ENCODE measurements at regions not wholly inside any gene's neighbourhood (a gene's known extent, or its start where the extent isn't known, plus 50 kb on each side); places are given as distances from the start of the nearest gene placed in this dataset.

GRCh38 chr3:94671078-94671477 lies 608.2 kb downstream of the NSUN3 start:
- Histone ChIP-seq H3K14ac (ENCODE audit: insufficient read length) (no peak overlapping the region), H3K56ac (replicated peaks; ENCODE audit: insufficient read length, low read depth, low read length) (no peak overlapping the region), H3K79me2 (ENCODE audit: control insufficient read depth in 1 of 2, insufficient read depth in 2 of 2, low read length in 2 of 2) (no peaks in the 10 kb centered on the region), H3K9ac (replicated peaks in 1 of 4; ENCODE audit: extremely low read depth in 1 of 4, low read depth in 3 of 4, low read length in 3 of 4) (no peak overlapping the region), H3K18ac (ENCODE audit: extremely low read depth, low read length) (no peak overlapping the region), H2BK12ac (ENCODE audit: low read depth, low read length) (no peak overlapping the region), H2AFZ (ENCODE audit: low read length) (no peak overlapping the region), H4K20me1 (replicated peaks in 1 of 2; ENCODE audit: control insufficient read depth in 1 of 2, insufficient read depth in 2 of 2, low read length in 2 of 2) (no peaks in the 10 kb centered on the region), H3K4me1 (replicated peaks in 1 of 4; ENCODE audit: control insufficient read depth in 3 of 4, insufficient read depth in 4 of 4, low read length in 3 of 4) (no peaks in the 10 kb centered on the region), H2BK20ac (ENCODE audit: low read length) (no peak overlapping the region), H3K27ac (ENCODE audit: low read depth, low read length) (no peak overlapping the region), H2AK5ac (ENCODE audit: low read depth, low read length) (no peak overlapping the region), H3K36me3 (ENCODE audit: control insufficient read depth in 2 of 4, insufficient read depth in 4 of 4, low read length in 3 of 4) (no peaks in the 10 kb centered on the region), H3K23ac (ENCODE audit: insufficient read length) (no peak overlapping the region), H3K23me2 (ENCODE audit: low read depth, low read length) (no peaks in the 10 kb centered on the region), H4K8ac (ENCODE audit: extremely low read depth, insufficient read depth, low read length) (no peak overlapping the region), H4K5ac (ENCODE audit: insufficient read length, low read depth, low read length) (no peak overlapping the region), H3K79me1 (ENCODE audit: low read depth, low read length) (no peaks in the 10 kb centered on the region), H3K4ac (replicated peaks; ENCODE audit: insufficient read length, low read depth, low read length) (no peak overlapping the region), H3K4me3 (ENCODE audit: extremely low read depth in 1 of 4, insufficient read depth in 2 of 4, low read depth in 3 of 4, low read length in 4 of 4) (no peak overlapping the region), H2BK120ac (replicated peaks; ENCODE audit: low read depth, low read length) (no peak overlapping the region), H2BK15ac (ENCODE audit: low read length) (no peak overlapping the region), H3K9me3 (ENCODE audit: insufficient read depth in 2 of 2, low read depth in 1 of 2, low read length in 1 of 2) (peaks cover 0 to under 1% of the 10 kb centered on the region in 2 experiments; a peak in 1 of 4 replicates), H3K27me3 (replicated peaks in 1 of 4; ENCODE audit: control insufficient read depth in 3 of 4, extremely low read depth in 1 of 4, insufficient read depth in 3 of 4, low read length in 3 of 4) (no peaks in the 10 kb centered on the region), H2BK5ac (ENCODE audit: low read depth, low read length) (no peak overlapping the region), H3K4me2 (ENCODE audit: insufficient read depth in 1 of 2, low read depth in 2 of 2, low read length in 2 of 2) (no peak overlapping the region), H4K91ac (replicated peaks; ENCODE audit: insufficient read length, low read length) (no peak overlapping the region)
- TF ChIP-seq JUN (IDR thresholded peaks at IDR 0.05; ENCODE audit: low read depth, low read length) (no peak), PHF8 (conservative IDR thresholded peaks at IDR 0.05; ENCODE audit: low read depth, low read length) (no peak), ATF2 (IDR thresholded peaks at IDR 0.05; ENCODE audit: low read length) (no peak), POLR2AphosphoS5 (IDR thresholded peaks at IDR 0.05; ENCODE audit: low read depth, low read length) (no peak), ASH2L (IDR thresholded peaks at IDR 0.05; ENCODE audit: low read length) (no peak), TBP (IDR thresholded peaks at IDR 0.05; ENCODE audit: low read depth, low read length) (no peak), SRF (IDR thresholded peaks at IDR 0.05; ENCODE audit: low read depth, low read length) (no peak), YY1 (IDR thresholded peaks at IDR 0.05; ENCODE audit: low read depth, low read length) (no peak), MAFK (IDR thresholded peaks at IDR 0.05; ENCODE audit: low read depth, low read length) (no peak), KDM1A (IDR thresholded peaks at IDR 0.05; ENCODE audit: borderline replicate concordance, low read length) (no peak), SIX5 (IDR thresholded peaks at IDR 0.05; ENCODE audit: low read depth, low read length) (no peak), EGR1 (IDR thresholded peaks at IDR 0.05; ENCODE audit: borderline replicate concordance, low read depth, low read length) (no peak), SP4 (IDR thresholded peaks at IDR 0.05; ENCODE audit: low read length) (no peak)
- FAIRE-seq (no peak), DNase-seq (ENCODE audit: low read depth in 1 of 2, low spot score in 2 of 2) (no peak)
- POLR2A ChIA-PET (ENCODE audit: partially characterized antibody), result no interaction called here
- CTCF ChIA-PET (ENCODE audit: partially characterized antibody), result no interaction called here

All from H1 (cell line).